ENCODE measurements at regions not wholly inside any gene's neighbourhood (a gene's known extent, or its start where the extent isn't known, plus 50 kb on each side); places are given as distances from the start of the nearest gene placed in this dataset.

GRCh38 chr12:97359021-97359690, 103.4 kb upstream of the RMST start:
- ChIA-PET POLR2A (no interaction called here), CTCF (no interaction called here)
- intact Hi-C loops (cut with micrococcal nuclease; ENCODE audit: unreplicated experiment) (no loop called here), in situ Hi-C loops (cut with HindIII; ENCODE audit: low pct_unique_long_range_greater_than_20kb, low sequenced_read_pairs) (no loop called here)
- ATAC-seq (no peak), DNase-seq (ENCODE audit: low read depth, low spot score) (no peak)
- H3K9me3 ChIP-seq (ENCODE audit: control insufficient read depth, insufficient read depth, low read depth, low read length), result no peaks in the 10 kb centered on the region
- H3K4me1 ChIP-seq (ENCODE audit: control insufficient read depth, insufficient read depth, low read length), result no peaks in the 10 kb centered on the region
- H3K27ac ChIP-seq (ENCODE audit: low read length), result no peak overlapping the region
- no peaks in the 10 kb centered on the region for H3K36me3 ChIP-seq (ENCODE audit: control insufficient read depth, insufficient read depth, low read length)
- BruUV-seq (replicated peaks), result no TSS peak
- no peak overlapping the region for H3K4me3 ChIP-seq (ENCODE audit: low read depth in 2 of 2, low read length in 2 of 2)
- no peaks in the 10 kb centered on the region for H3K27me3 ChIP-seq (ENCODE audit: control insufficient read depth, insufficient read depth, low read length)
- TF ChIP-seq TCF7L2 (IDR thresholded peaks at IDR 0.05; ENCODE audit: low read depth, low read length), result no peak
- no peak for TF ChIP-seq POLR2AphosphoS5 (IDR thresholded peaks at IDR 0.05; ENCODE audit: low read depth, low read length)
- no peak for TF ChIP-seq REST (IDR thresholded peaks at IDR 0.05; ENCODE audit: insufficient read depth in 1 of 2, low read depth in 2 of 2, low read length in 1 of 2)
- no peak for TF ChIP-seq CTCF (IDR thresholded peaks at IDR 0.05)
- TF ChIP-seq SIN3A (IDR thresholded peaks at IDR 0.05; ENCODE audit: borderline replicate concordance, insufficient read depth, low read depth, low read length), result no peak

- Histone ChIP-seq H3K27ac (ENCODE audit: low read length) (no peak overlapping the region), H3K27me3 (ENCODE audit: control insufficient read depth, insufficient read depth, low read length) (no peaks in the 10 kb centered on the region), H3K36me3 (ENCODE audit: control insufficient read depth, insufficient read depth, low read length) (no peaks in the 10 kb centered on the region), H3K9me3 (ENCODE audit: control insufficient read depth, insufficient read depth, low read depth, low read length) (no peaks in the 10 kb centered on the region), H3K4me1 (ENCODE audit: control insufficient read depth, insufficient read depth, low read length) (no peaks in the 10 kb centered on the region), H3K4me3 (ENCODE audit: low read depth in 2 of 2, low read length in 2 of 2) (no peak overlapping the region)
- ChIA-PET POLR2A (no interaction called here), CTCF (no interaction called here)
- ATAC-seq (no peak), DNase-seq (ENCODE audit: low read depth, low spot score) (no peak)
- in situ Hi-C loops (cut with HindIII; ENCODE audit: low pct_unique_long_range_greater_than_20kb, low sequenced_read_pairs), result no loop called here
- BruUV-seq (replicated peaks), result no TSS peak
- no peak for TF ChIP-seq CTCF (IDR thresholded peaks at IDR 0.05)
- TF ChIP-seq TCF7L2 (IDR thresholded peaks at IDR 0.05; ENCODE audit: low read depth, low read length), result no peak
- no peak for TF ChIP-seq REST (IDR thresholded peaks at IDR 0.05; ENCODE audit: insufficient read depth in 1 of 2, low read depth in 2 of 2, low read length in 1 of 2)
- no peak for TF ChIP-seq POLR2AphosphoS5 (IDR thresholded peaks at IDR 0.05; ENCODE audit: low read depth, low read length)
- TF ChIP-seq SIN3A (IDR thresholded peaks at IDR 0.05; ENCODE audit: borderline replicate concordance, insufficient read depth, low read depth, low read length), result no peak
- intact Hi-C loops (cut with micrococcal nuclease; ENCODE audit: unreplicated experiment), result no loop called here
Observed at GRCh38 chr12:97363693-97364092, 98.9 kb upstream of the RMST start.

All from Panc1 (cell line).